Natural killer cell treated with Interleukin-12 subunit alpha and Interleukin-12 subunit beta and Interleukin-15 and Interleukin-18, amount 100 ng/mL, for 72 hours (primary cell): ENCODE measurements at regions not wholly inside any gene's neighbourhood (a gene's known extent, or its start where the extent isn't known, plus 50 kb on each side); places are given as distances from the start of the nearest gene placed in this dataset.
"Not testable (repeated sequence)": the region's sequence is repeated elsewhere in the genome, so short reads cannot be mapped to it uniquely, and the experiment has no call there.

Source experiments
- ATAC-seq, 2 donors: fragments of 150-1000 bp; cut with Tn5 transposase in 1 of 2; sonication (Bioruptor Pico), chemical (Tn5 transposase) in 1 of 2; 2 replicates each; pipeline ENCODE4 v1.10.0; 2021
- DNase-seq: peaks from one replicate; pipeline ENCODE4 v3.0.0; 2022; ENCODE audit warnings: low spot score
- H3K27ac Mint-ChIP-seq, 2 donors: 1 replicate in 1 of 2; 2 replicates in 1 of 2; pipeline ENCODE4 v1.8.0; 2022; ENCODE audit warnings: mixed read lengths in 2 of 2, mild to moderate bottlenecking in 1 of 2, moderate library complexity in 1 of 2
- H3K27me3 Mint-ChIP-seq, 2 donors: 1 replicate in 1 of 2; 2 replicates in 1 of 2; pipeline ENCODE4 v1.8.0; 2022; ENCODE audit warnings: mixed read lengths in 2 of 2
- H3K36me3 Mint-ChIP-seq: one replicate; pipeline ENCODE4 v1.8.0; 2022; ENCODE audit warnings: mixed read lengths
- H3K4me1 Mint-ChIP-seq, 2 donors: 1 replicate in 1 of 2; 2 replicates in 1 of 2; pipeline ENCODE4 v1.8.0; 2022; ENCODE audit warnings: low read depth in 2 of 2, mixed read lengths in 2 of 2, mild to moderate bottlenecking in 1 of 2
- H3K4me3 Mint-ChIP-seq: one replicate; pipeline ENCODE4 v1.8.0; 2022; ENCODE audit warnings: mixed read lengths
- H3K9me3 Mint-ChIP-seq: 2 replicates; pipeline ENCODE4 v1.8.0; 2022; ENCODE audit warnings: mixed read lengths

- no peak overlapping the region for H3K27ac Mint-ChIP-seq
- no peaks in the 10 kb centered on the region for H3K9me3 Mint-ChIP-seq
- H3K36me3 Mint-ChIP-seq: no peaks in the 10 kb centered on the region
- DNase-seq: no peak
- H3K4me1 Mint-ChIP-seq: peaks cover 0 to 2% of the 10 kb centered on the region in 2 donors
- no peak for ATAC-seq
- H3K4me3 Mint-ChIP-seq: no peak overlapping the region
- peaks cover 12 to 31% of the 10 kb centered on the region in 2 donors for H3K27me3 Mint-ChIP-seq
Observed at GRCh38 chr14:71800878-71801277, 131.4 kb upstream of the RGS6 start.

GRCh38 chr14:71803539-71804260, 128.5 kb upstream of the RGS6 start:
- no peak for ATAC-seq
- H3K27ac Mint-ChIP-seq: no peak overlapping the region
- no peak overlapping the region for H3K4me3 Mint-ChIP-seq
- peaks cover 5% of the 10 kb centered on the region for H3K9me3 Mint-ChIP-seq
- peaks cover 4% of the 10 kb centered on the region for H3K36me3 Mint-ChIP-seq
- no peak for DNase-seq
- peaks cover 0 to 2% of the 10 kb centered on the region in 2 donors for H3K4me1 Mint-ChIP-seq
- peaks cover 16 to 41% of the 10 kb centered on the region in 2 donors for H3K27me3 Mint-ChIP-seq

DNA sequence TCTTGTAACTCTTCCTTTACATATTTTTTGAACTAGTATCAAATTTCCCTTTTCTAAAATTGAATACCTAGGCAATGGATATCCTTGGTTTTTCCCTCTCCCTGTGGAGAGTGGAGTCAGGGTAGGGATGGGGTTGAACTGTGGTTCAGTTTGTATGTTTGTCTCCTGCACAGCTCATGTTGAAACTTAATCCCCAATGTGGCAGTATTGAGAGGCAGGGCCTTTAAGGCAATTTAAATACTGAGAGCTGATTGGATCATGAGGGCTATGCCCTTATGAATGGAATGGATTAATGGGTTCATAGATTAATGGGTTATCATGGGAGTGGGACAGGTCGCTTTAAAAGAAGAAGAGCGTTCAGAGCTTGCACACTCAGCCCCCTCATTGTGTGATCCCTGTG, 127.2 kb upstream of the RGS6 start:
- Mint-ChIP-seq H3K4me3 (no peak overlapping the region), H3K9me3 (peaks cover 5% of the 10 kb centered on the region), H3K36me3 (peaks cover 10% of the 10 kb centered on the region), H3K4me1 (no peaks in the 10 kb centered on the region), H3K27me3 (peaks cover 18 to 49% of the 10 kb centered on the region in 2 donors), H3K27ac (no peak overlapping the region)
- no peak for ATAC-seq
- no peak for DNase-seq

DNA sequence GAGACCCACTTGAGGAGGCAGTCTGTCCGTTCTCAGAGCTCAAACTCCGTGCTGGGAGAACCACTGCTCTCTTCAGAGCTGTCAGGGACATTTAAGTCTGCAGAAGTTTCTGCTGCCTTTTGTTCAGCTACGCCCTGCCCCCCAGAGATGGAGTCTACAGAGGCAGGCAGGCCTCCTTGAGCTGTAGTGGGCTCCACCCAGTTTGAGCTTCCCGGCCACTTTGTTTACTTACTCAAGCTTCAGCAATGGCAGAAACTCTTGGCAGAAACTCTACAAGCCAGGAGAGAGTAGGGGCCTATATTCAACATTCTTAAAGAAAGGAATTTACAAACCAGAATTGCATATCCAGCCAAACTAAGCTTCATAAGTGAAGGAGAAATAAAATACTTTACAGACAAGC, 125.2 kb upstream of the RGS6 start:
- not testable (repeated sequence) for ATAC-seq, H3K4me1 Mint-ChIP-seq, H3K9me3 Mint-ChIP-seq, H3K4me3 Mint-ChIP-seq, H3K27ac Mint-ChIP-seq, DNase-seq
- peaks cover 15 to 44% of the 10 kb centered on the region in 2 donors for H3K27me3 Mint-ChIP-seq
- H3K36me3 Mint-ChIP-seq: peaks cover 10% of the 10 kb centered on the region

- H3K27ac Mint-ChIP-seq, ATAC-seq, H3K9me3 Mint-ChIP-seq, H3K4me3 Mint-ChIP-seq, H3K4me1 Mint-ChIP-seq, DNase-seq: not testable (repeated sequence)
- H3K27me3 Mint-ChIP-seq: peaks cover 23 to 45% of the 10 kb centered on the region in 2 donors
- peaks cover 10% of the 10 kb centered on the region for H3K36me3 Mint-ChIP-seq
Observed at GRCh38 chr14:71810800-71811199, 121.4 kb upstream of the RGS6 start.

- H3K27me3 Mint-ChIP-seq: peaks cover 23 to 44% of the 10 kb centered on the region in 2 donors
- peaks cover 5% of the 10 kb centered on the region for H3K9me3 Mint-ChIP-seq
- H3K36me3 Mint-ChIP-seq: peaks cover 10% of the 10 kb centered on the region
- DNase-seq: no peak
- H3K4me3 Mint-ChIP-seq: no peak overlapping the region
- H3K4me1 Mint-ChIP-seq: no peaks in the 10 kb centered on the region
- peak in 1 of 2 donors; percentile 11 for ATAC-seq
- no peak overlapping the region for H3K27ac Mint-ChIP-seq
Observed at GRCh38 chr14:71812693-71813092, 119.5 kb upstream of the RGS6 start.

GRCh38 chr14:71815110-71815509, 117.1 kb upstream of the RGS6 start:
- Mint-ChIP-seq H3K9me3 (no peaks in the 10 kb centered on the region), H3K27me3 (peaks cover 25 to 41% of the 10 kb centered on the region in 2 donors), H3K36me3 (no peaks in the 10 kb centered on the region), H3K4me1 (no peaks in the 10 kb centered on the region), H3K27ac (no peak overlapping the region), H3K4me3 (no peak overlapping the region)
- DNase-seq (no peak), ATAC-seq (no peak)

GRCh38 chr14:71824816-71825215, 107.4 kb upstream of the RGS6 start:
- Mint-ChIP-seq H3K9me3 (no peaks in the 10 kb centered on the region), H3K4me3 (no peak overlapping the region), H3K4me1 (no peaks in the 10 kb centered on the region), H3K36me3 (no peaks in the 10 kb centered on the region), H3K27ac (no peak overlapping the region), H3K27me3 (peaks cover 16 to 28% of the 10 kb centered on the region in 2 donors)
- ATAC-seq (no peak), DNase-seq (no peak)

DNA sequence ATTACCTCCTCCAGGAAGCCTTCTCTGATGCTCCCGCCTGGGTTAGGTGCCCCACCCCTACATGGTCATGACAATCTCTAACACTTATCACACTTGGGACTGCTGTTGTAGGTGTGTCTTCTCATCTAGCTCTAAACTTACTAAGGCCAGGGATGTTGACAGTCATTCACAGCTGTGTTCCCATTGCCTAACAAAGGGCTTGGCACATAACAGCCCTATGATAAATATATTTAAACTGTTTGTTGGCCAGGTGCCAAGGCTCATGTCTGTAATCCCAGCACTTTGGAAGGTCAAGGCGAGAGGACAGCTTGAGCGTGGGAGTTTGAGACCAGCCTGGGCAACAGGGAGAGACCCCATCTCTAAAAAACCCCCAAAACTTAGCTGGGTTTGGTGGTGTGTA, 98.8 kb upstream of the RGS6 start:
- Mint-ChIP-seq H3K9me3 (peaks cover 4% of the 10 kb centered on the region), H3K27ac (no peak overlapping the region), H3K36me3 (no peaks in the 10 kb centered on the region), H3K4me1 (no peaks in the 10 kb centered on the region), H3K4me3 (no peak overlapping the region), H3K27me3 (peaks cover 11 to 15% of the 10 kb centered on the region in 2 donors)
- ATAC-seq: no peak
- no peak for DNase-seq

GRCh38 chr14:71834284-71835204, 97.7 kb upstream of the RGS6 start:
- Mint-ChIP-seq H3K27me3 (peaks cover 8 to 19% of the 10 kb centered on the region in 2 donors), H3K36me3 (no peaks in the 10 kb centered on the region), H3K4me1 (no peaks in the 10 kb centered on the region), H3K9me3 (peaks cover 4% of the 10 kb centered on the region), H3K27ac (no peak overlapping the region), H3K4me3 (no peak overlapping the region)
- DNase-seq (no peak), ATAC-seq (no peak)

DNA sequence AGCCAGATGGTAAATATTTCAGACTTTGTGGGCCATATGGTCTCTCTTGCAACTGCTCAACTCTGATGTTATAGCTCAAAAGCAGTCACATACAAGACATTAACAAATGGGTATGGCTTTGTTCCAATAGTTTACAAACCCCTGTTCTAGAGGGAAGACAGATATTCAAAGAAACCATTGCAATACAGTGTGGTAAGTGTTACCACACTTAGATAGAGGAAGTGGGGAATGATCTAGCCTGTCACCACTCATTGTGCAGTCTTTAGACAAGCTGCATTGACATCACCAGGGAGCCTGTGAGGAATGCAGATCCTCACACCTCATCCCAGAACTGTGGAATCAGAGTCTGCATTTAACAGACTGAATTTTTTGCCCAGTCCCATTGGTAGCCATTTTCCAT, 80.0 kb upstream of the RGS6 start:
- Mint-ChIP-seq H3K36me3 (no peaks in the 10 kb centered on the region), H3K27ac (no peak overlapping the region), H3K9me3 (no peaks in the 10 kb centered on the region), H3K4me1 (peaks cover 6 to 7% of the 10 kb centered on the region in 2 donors), H3K27me3 (peaks cover 8 to 25% of the 10 kb centered on the region in 2 donors), H3K4me3 (no peak overlapping the region)
- DNase-seq: no peak
- ATAC-seq: peak in 1 of 2 donors; percentile 70

- peak in 1 of 2 donors; percentile 63 for ATAC-seq
- H3K27me3 Mint-ChIP-seq: peaks cover 22 to 44% of the 10 kb centered on the region in 2 donors
- H3K4me1 Mint-ChIP-seq: peaks cover 6 to 7% of the 10 kb centered on the region in 2 donors
- peaks cover 2% of the 10 kb centered on the region for H3K9me3 Mint-ChIP-seq
- no peak for DNase-seq
- no peak overlapping the region for H3K4me3 Mint-ChIP-seq
- no peak overlapping the region for H3K27ac Mint-ChIP-seq
- no peaks in the 10 kb centered on the region for H3K36me3 Mint-ChIP-seq
Observed at GRCh38 chr14:71855399-71856036, 76.7 kb upstream of the RGS6 start.

- Mint-ChIP-seq H3K27me3 (peaks cover 22 to 50% of the 10 kb centered on the region in 2 donors), H3K36me3 (no peaks in the 10 kb centered on the region), H3K9me3 (peaks cover 2% of the 10 kb centered on the region), H3K27ac (no peak overlapping the region), H3K4me3 (no peak overlapping the region), H3K4me1 (peaks cover 6 to 7% of the 10 kb centered on the region in 2 donors)
- DNase-seq (no peak), ATAC-seq (no peak)
Observed at GRCh38 chr14:71856199-71856919, 75.9 kb upstream of the RGS6 start.
